ENCODE measurements at regions not wholly inside any gene's neighbourhood (a gene's known extent, or its start where the extent isn't known, plus 50 kb on each side); places are given as distances from the start of the nearest gene placed in this dataset.

- H3K4me1 ChIP-seq (ENCODE audit: insufficient read depth, low read length), result peaks cover 4% of the 10 kb centered on the region
- no peak overlapping the region for H3K27ac ChIP-seq (ENCODE audit: low read depth in 1 of 2, low read length in 2 of 2)
- Mint-ChIP-seq H3K4me1 (ENCODE audit: low read depth) (peaks cover 6% of the 10 kb centered on the region), H3K36me3 (ENCODE audit: low read depth) (no peaks in the 10 kb centered on the region), H3K9me3 (no peaks in the 10 kb centered on the region), H3K27me3 (no peaks in the 10 kb centered on the region), H3K4me3 (no peak overlapping the region), H3K27ac (no peak overlapping the region)
- CTCF ChIA-PET, result no interaction called here
- POLR2A ChIA-PET, result no interaction called here
- ATAC-seq (ENCODE audit: poor library complexity) (no peak), DNase-seq (no peak)
- H3K27me3 ChIP-seq (ENCODE audit: control insufficient read depth in 1 of 2, insufficient read depth in 2 of 2, low read length in 2 of 2), result no peaks in the 10 kb centered on the region
- no peaks in the 10 kb centered on the region for H3K36me3 ChIP-seq (ENCODE audit: insufficient read depth, low read length)
- no peaks in the 10 kb centered on the region for H3K9me3 ChIP-seq (ENCODE audit: control insufficient read depth in 1 of 2, insufficient read depth in 1 of 2, low read length in 2 of 2)
- TF ChIP-seq, protein P1, sequence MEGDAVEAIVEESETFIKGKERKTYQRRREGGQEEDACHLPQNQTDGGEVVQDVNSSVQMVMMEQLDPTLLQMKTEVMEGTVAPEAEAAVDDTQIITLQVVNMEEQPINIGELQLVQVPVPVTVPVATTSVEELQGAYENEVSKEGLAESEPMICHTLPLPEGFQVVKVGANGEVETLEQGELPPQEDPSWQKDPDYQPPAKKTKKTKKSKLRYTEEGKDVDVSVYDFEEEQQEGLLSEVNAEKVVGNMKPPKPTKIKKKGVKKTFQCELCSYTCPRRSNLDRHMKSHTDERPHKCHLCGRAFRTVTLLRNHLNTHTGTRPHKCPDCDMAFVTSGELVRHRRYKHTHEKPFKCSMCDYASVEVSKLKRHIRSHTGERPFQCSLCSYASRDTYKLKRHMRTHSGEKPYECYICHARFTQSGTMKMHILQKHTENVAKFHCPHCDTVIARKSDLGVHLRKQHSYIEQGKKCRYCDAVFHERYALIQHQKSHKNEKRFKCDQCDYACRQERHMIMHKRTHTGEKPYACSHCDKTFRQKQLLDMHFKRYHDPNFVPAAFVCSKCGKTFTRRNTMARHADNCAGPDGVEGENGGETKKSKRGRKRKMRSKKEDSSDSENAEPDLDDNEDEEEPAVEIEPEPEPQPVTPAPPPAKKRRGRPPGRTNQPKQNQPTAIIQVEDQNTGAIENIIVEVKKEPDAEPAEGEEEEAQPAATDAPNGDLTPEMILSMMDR (IDR thresholded peaks at IDR 0.05), result no peak
- no peak overlapping the region for H3K4me3 ChIP-seq (ENCODE audit: low read length)
- intact Hi-C loops (cut with DNase I, micrococcal nuclease), result no loop called here
These were observed 111.9 kb upstream of the ACSL4 start for GRCh38 chrX:109844986-109845385.

- Histone ChIP-seq H3K9me3 (ENCODE audit: control insufficient read depth in 1 of 2, insufficient read depth in 1 of 2, low read length in 2 of 2) (no peaks in the 10 kb centered on the region), H3K4me3 (ENCODE audit: low read length) (no peak overlapping the region), H3K4me1 (ENCODE audit: insufficient read depth, low read length) (no peaks in the 10 kb centered on the region), H3K36me3 (ENCODE audit: insufficient read depth, low read length) (no peaks in the 10 kb centered on the region), H3K27ac (ENCODE audit: low read depth in 1 of 2, low read length in 2 of 2) (no peak overlapping the region), H3K27me3 (ENCODE audit: control insufficient read depth in 1 of 2, insufficient read depth in 2 of 2, low read length in 2 of 2) (no peaks in the 10 kb centered on the region)
- intact Hi-C loops (cut with DNase I, micrococcal nuclease), result no loop called here
- no peaks in the 10 kb centered on the region for H3K36me3 Mint-ChIP-seq (ENCODE audit: low read depth)
- peaks cover 6% of the 10 kb centered on the region for H3K4me1 Mint-ChIP-seq (ENCODE audit: low read depth)
- no peaks in the 10 kb centered on the region for H3K9me3 Mint-ChIP-seq
- H3K27me3 Mint-ChIP-seq, result no peaks in the 10 kb centered on the region
- no peak overlapping the region for H3K4me3 Mint-ChIP-seq
- CTCF ChIA-PET, result interaction anchor here (0.8 kb wide), 1 partner anchor 25 kb away, joined by 3 read pairs; no protein-coding TSS in a partner anchor
- POLR2A ChIA-PET, result no interaction called here
- ATAC-seq (ENCODE audit: poor library complexity), result no peak
- TF ChIP-seq, protein P1 (IDR thresholded peaks at IDR 0.05), result no peak
- DNase-seq, result no peak
- H3K27ac Mint-ChIP-seq, result no peak overlapping the region
These were observed 112.9 kb upstream of the ACSL4 start for GRCh38 chrX:109845996-109846395.

GRCh38 chrX:109847257-109848187, 114.5 kb upstream of the ACSL4 start:
- H3K4me1 ChIP-seq (ENCODE audit: insufficient read depth, low read length), result no peaks in the 10 kb centered on the region

More at GRCh38 chrX:109847257-109848187, 114.5 kb upstream of the ACSL4 start:
- no peaks in the 10 kb centered on the region for H3K27me3 ChIP-seq (ENCODE audit: control insufficient read depth in 1 of 2, insufficient read depth in 2 of 2, low read length in 2 of 2)
- Mint-ChIP-seq H3K4me1 (ENCODE audit: low read depth) (peaks cover 6% of the 10 kb centered on the region), H3K27ac (no peak overlapping the region), H3K36me3 (ENCODE audit: low read depth) (no peaks in the 10 kb centered on the region), H3K4me3 (no peak overlapping the region), H3K27me3 (no peaks in the 10 kb centered on the region), H3K9me3 (no peaks in the 10 kb centered on the region)
- TF ChIP-seq, protein P1 (IDR thresholded peaks at IDR 0.05), result no peak
- DNase-seq, result no peak
- no peak for ATAC-seq (ENCODE audit: poor library complexity)
- no peaks in the 10 kb centered on the region for H3K36me3 ChIP-seq (ENCODE audit: insufficient read depth, low read length)
- ChIA-PET POLR2A (no interaction called here), CTCF (interaction anchor here (2.8 kb wide), 1 partner anchor 9 kb away, joined by 7 read pairs; no protein-coding TSS in a partner anchor)
- H3K9me3 ChIP-seq (ENCODE audit: control insufficient read depth in 1 of 2, insufficient read depth in 1 of 2, low read length in 2 of 2), result no peaks in the 10 kb centered on the region
- intact Hi-C loops (cut with DNase I, micrococcal nuclease), result no loop called here
- no peak overlapping the region for H3K4me3 ChIP-seq (ENCODE audit: low read length)
- H3K27ac ChIP-seq (ENCODE audit: low read depth in 1 of 2, low read length in 2 of 2), result no peak overlapping the region

Data from CD4-positive, alpha-beta T cell (primary cell).